ENCODE measurements at regions not wholly inside any gene's neighbourhood (a gene's known extent, or its start where the extent isn't known, plus 50 kb on each side); places are given as distances from the start of the nearest gene placed in this dataset.

- peaks cover 11 to 13% of the 10 kb centered on the region in 2 experiments for H3K4me1 ChIP-seq (ENCODE audit: control insufficient read depth in 1 of 2, insufficient read depth in 2 of 2, low read length in 2 of 2)
- no peak overlapping the region for H3K4me2 ChIP-seq (ENCODE audit: low read length)
- H2BK5ac ChIP-seq (ENCODE audit: low read depth, low read length, poor library complexity): no peak overlapping the region
- H3K14ac ChIP-seq (ENCODE audit: low read length): no peak overlapping the region
- no peak overlapping the region for H4K12ac ChIP-seq (ENCODE audit: low read depth, low read length)
- no peak overlapping the region for H2BK12ac ChIP-seq (ENCODE audit: low read length)
- WGBS (ENCODE audit: extremely low coverage, insufficient coverage, insufficient read length): no CpG with 5 or more reads among the region's 4 CpGs
- no peak overlapping the region for H4K91ac ChIP-seq (ENCODE audit: low read depth, low read length)
- H2AK5ac ChIP-seq (ENCODE audit: low read length): no peak overlapping the region
- H3K23ac ChIP-seq (ENCODE audit: low read length): no peak overlapping the region
- no peaks in the 10 kb centered on the region for H3K27me3 ChIP-seq (ENCODE audit: insufficient read depth, low read length)
- no peak overlapping the region for H3K27ac ChIP-seq (ENCODE audit: low read depth, low read length)
- no peak overlapping the region for H3K18ac ChIP-seq (ENCODE audit: low read length)
- H3K9ac ChIP-seq (ENCODE audit: low read length): no peak overlapping the region
- H3K9me3 ChIP-seq (ENCODE audit: insufficient read depth, low read depth, low read length): peaks cover 5% of the 10 kb centered on the region
- H2AFZ ChIP-seq (ENCODE audit: insufficient read depth, low read length, poor library complexity): no peak overlapping the region
- H3K4ac ChIP-seq (ENCODE audit: low read depth, low read length): no peak overlapping the region
- H3K79me1 ChIP-seq (ENCODE audit: low read length): peaks cover 4% of the 10 kb centered on the region
- H2BK120ac ChIP-seq (ENCODE audit: insufficient read depth, low read length, poor library complexity): no peak overlapping the region
- H4K8ac ChIP-seq (ENCODE audit: low read depth, low read length): no peak overlapping the region
- H3K4me3 ChIP-seq (ENCODE audit: low read depth, low read length): no peak overlapping the region
- no peaks in the 10 kb centered on the region for H3K79me2 ChIP-seq (ENCODE audit: control insufficient read depth, insufficient read depth, low read length, poor library complexity)
- no peak for DNase-seq
- no peaks in the 10 kb centered on the region for H3K36me3 ChIP-seq (ENCODE audit: control insufficient read depth in 1 of 2, insufficient read depth in 2 of 2, low read length in 2 of 2)
Observed at GRCh38 chr4:38242822-38243387, 282.7 kb downstream of the PTTG2 start.

GRCh38 chr4:38243388-38244053, 283.3 kb downstream of the PTTG2 start:
- Histone ChIP-seq H3K14ac (ENCODE audit: low read length) (peak overlapping the region; percentile 1), H2BK5ac (ENCODE audit: low read depth, low read length, poor library complexity) (no peak overlapping the region), H2AK5ac (ENCODE audit: low read length) (no peak overlapping the region), H4K8ac (ENCODE audit: low read depth, low read length) (peak overlapping the region; percentile 7), H3K4me1 (ENCODE audit: control insufficient read depth in 1 of 2, insufficient read depth in 2 of 2, low read length in 2 of 2) (peaks cover 11 to 13% of the 10 kb centered on the region in 2 experiments), H3K4me2 (ENCODE audit: low read length) (no peak overlapping the region), H3K9me3 (ENCODE audit: insufficient read depth, low read depth, low read length) (peaks cover 5% of the 10 kb centered on the region), H3K4me3 (ENCODE audit: low read depth, low read length) (no peak overlapping the region), H2BK120ac (ENCODE audit: insufficient read depth, low read length, poor library complexity) (no peak overlapping the region), H2BK12ac (ENCODE audit: low read length) (no peak overlapping the region), H3K79me2 (ENCODE audit: control insufficient read depth, insufficient read depth, low read length, poor library complexity) (no peaks in the 10 kb centered on the region), H3K36me3 (ENCODE audit: control insufficient read depth in 1 of 2, insufficient read depth in 2 of 2, low read length in 2 of 2) (no peaks in the 10 kb centered on the region), H3K18ac (ENCODE audit: low read length) (no peak overlapping the region), H3K79me1 (ENCODE audit: low read length) (peaks cover 4% of the 10 kb centered on the region), H2AFZ (ENCODE audit: insufficient read depth, low read length, poor library complexity) (peak overlapping the region; percentile 1), H3K27ac (ENCODE audit: low read depth, low read length) (no peak overlapping the region), H4K91ac (ENCODE audit: low read depth, low read length) (no peak overlapping the region), H4K12ac (ENCODE audit: low read depth, low read length) (no peak overlapping the region), H3K27me3 (ENCODE audit: insufficient read depth, low read length) (no peaks in the 10 kb centered on the region), H3K4ac (ENCODE audit: low read depth, low read length) (no peak overlapping the region), H3K23ac (ENCODE audit: low read length) (no peak overlapping the region), H3K9ac (ENCODE audit: low read length) (no peak overlapping the region)
- no peak for DNase-seq
- WGBS (ENCODE audit: extremely low coverage, insufficient coverage, insufficient read length): no CpG with 5 or more reads among the region's 6 CpGs

GRCh38 chr4:38254825-38255224, 294.6 kb downstream of the PTTG2 start:
- H3K79me1 ChIP-seq (ENCODE audit: low read length): no peaks in the 10 kb centered on the region
- no peak overlapping the region for H4K12ac ChIP-seq (ENCODE audit: low read depth, low read length)
- H2AK5ac ChIP-seq (ENCODE audit: low read length): no peak overlapping the region
- no peak for DNase-seq
- no peak overlapping the region for H3K9ac ChIP-seq (ENCODE audit: low read length)
- no peaks in the 10 kb centered on the region for H3K27me3 ChIP-seq (ENCODE audit: insufficient read depth, low read length)
- no peaks in the 10 kb centered on the region for H3K36me3 ChIP-seq (ENCODE audit: control insufficient read depth in 1 of 2, insufficient read depth in 2 of 2, low read length in 2 of 2)
- no peak overlapping the region for H3K4me2 ChIP-seq (ENCODE audit: low read length)
- WGBS (ENCODE audit: extremely low coverage, insufficient coverage, insufficient read length): no CpG with 5 or more reads among the region's 1 CpG
- H4K8ac ChIP-seq (ENCODE audit: low read depth, low read length): no peak overlapping the region
- no peak overlapping the region for H3K4me3 ChIP-seq (ENCODE audit: low read depth, low read length)
- no peak overlapping the region for H2BK12ac ChIP-seq (ENCODE audit: low read length)
- H3K4me1 ChIP-seq (ENCODE audit: control insufficient read depth in 1 of 2, insufficient read depth in 2 of 2, low read length in 2 of 2): no peaks in the 10 kb centered on the region
- no peak overlapping the region for H3K23ac ChIP-seq (ENCODE audit: low read length)
- H3K27ac ChIP-seq (ENCODE audit: low read depth, low read length): no peak overlapping the region
- no peak overlapping the region for H2BK5ac ChIP-seq (ENCODE audit: low read depth, low read length, poor library complexity)
- H3K9me3 ChIP-seq (ENCODE audit: insufficient read depth, low read depth, low read length): peaks cover 3% of the 10 kb centered on the region
- no peak overlapping the region for H3K14ac ChIP-seq (ENCODE audit: low read length)
- H2AFZ ChIP-seq (ENCODE audit: insufficient read depth, low read length, poor library complexity): no peak overlapping the region
- no peak overlapping the region for H3K4ac ChIP-seq (ENCODE audit: low read depth, low read length)
- no peak overlapping the region for H3K18ac ChIP-seq (ENCODE audit: low read length)
- no peak overlapping the region for H2BK120ac ChIP-seq (ENCODE audit: insufficient read depth, low read length, poor library complexity)
- no peak overlapping the region for H4K91ac ChIP-seq (ENCODE audit: low read depth, low read length)
- no peaks in the 10 kb centered on the region for H3K79me2 ChIP-seq (ENCODE audit: control insufficient read depth, insufficient read depth, low read length, poor library complexity)

- peaks cover 3% of the 10 kb centered on the region for H3K9me3 ChIP-seq (ENCODE audit: insufficient read depth, low read depth, low read length)
- no peak overlapping the region for H3K23ac ChIP-seq (ENCODE audit: low read length)
- H3K79me2 ChIP-seq (ENCODE audit: control insufficient read depth, insufficient read depth, low read length, poor library complexity): no peaks in the 10 kb centered on the region
- H2BK5ac ChIP-seq (ENCODE audit: low read depth, low read length, poor library complexity): no peak overlapping the region
- no peak overlapping the region for H2AK5ac ChIP-seq (ENCODE audit: low read length)
- no peak overlapping the region for H3K4ac ChIP-seq (ENCODE audit: low read depth, low read length)
- H3K4me1 ChIP-seq (ENCODE audit: control insufficient read depth in 1 of 2, insufficient read depth in 2 of 2, low read length in 2 of 2): no peaks in the 10 kb centered on the region
- H3K79me1 ChIP-seq (ENCODE audit: low read length): no peaks in the 10 kb centered on the region
- no peak overlapping the region for H3K27ac ChIP-seq (ENCODE audit: low read depth, low read length)
- H4K8ac ChIP-seq (ENCODE audit: low read depth, low read length): no peak overlapping the region
- H2AFZ ChIP-seq (ENCODE audit: insufficient read depth, low read length, poor library complexity): no peak overlapping the region
- no peak overlapping the region for H2BK12ac ChIP-seq (ENCODE audit: low read length)
- H3K27me3 ChIP-seq (ENCODE audit: insufficient read depth, low read length): no peaks in the 10 kb centered on the region
- H3K36me3 ChIP-seq (ENCODE audit: control insufficient read depth in 1 of 2, insufficient read depth in 2 of 2, low read length in 2 of 2): no peaks in the 10 kb centered on the region
- no CpG with 5 or more reads among the region's 2 CpGs for WGBS (ENCODE audit: extremely low coverage, insufficient coverage, insufficient read length)
- no peak overlapping the region for H4K91ac ChIP-seq (ENCODE audit: low read depth, low read length)
- no peak overlapping the region for H3K4me2 ChIP-seq (ENCODE audit: low read length)
- H3K4me3 ChIP-seq (ENCODE audit: low read depth, low read length): no peak overlapping the region
- no peak overlapping the region for H3K14ac ChIP-seq (ENCODE audit: low read length)
- no peak overlapping the region for H2BK120ac ChIP-seq (ENCODE audit: insufficient read depth, low read length, poor library complexity)
- H3K18ac ChIP-seq (ENCODE audit: low read length): no peak overlapping the region
- no peak overlapping the region for H4K12ac ChIP-seq (ENCODE audit: low read depth, low read length)
- no peak for DNase-seq
- no peak overlapping the region for H3K9ac ChIP-seq (ENCODE audit: low read length)
Observed at GRCh38 chr4:38255572-38255971, 295.4 kb downstream of the PTTG2 start.
